Smooth muscle cell (in vitro differentiated cells): ENCODE measurements at regions not wholly inside any gene's neighbourhood (a gene's known extent, or its start where the extent isn't known, plus 50 kb on each side); places are given as distances from the start of the nearest gene placed in this dataset.

ENCODE experiments used
- DNase-seq: peaks from one replicate; lab custom pipeline; 2025; ENCODE audit not compliant: unreplicated experiment; lab: John Stamatoyannopoulos, UW
- H2AFZ ChIP-seq: fragments of 200-600 bp; sonication (generic); 2 replicates; pipeline ENCODE4 v1.6.0; 2016; ENCODE audit warnings: antibody characterized with exemption, low read depth, mild to moderate bottlenecking
- H3F3A ChIP-seq: fragments of 200-600 bp; sonication (generic); 2 replicates; pipeline ENCODE4 v1.6.0; 2017; ENCODE audit warnings: antibody characterized with exemption, low read depth
- H3K27ac ChIP-seq: fragments of 200-600 bp; sonication (generic); 2 replicates; pipeline ENCODE4 v1.5.1; 2016; ENCODE audit warnings: low read depth, mild to moderate bottlenecking
- H3K27me3 ChIP-seq: fragments of 200-600 bp; sonication (generic); 2 replicates; pipeline ENCODE4 v1.6.1; 2016; ENCODE audit warnings: low read depth, mild to moderate bottlenecking
- H3K36me3 ChIP-seq: fragments of 200-600 bp; sonication (generic); 2 replicates; pipeline ENCODE4 v1.5.1; 2016; ENCODE audit warnings: low read depth
- H3K4me1 ChIP-seq: fragments of 200-600 bp; sonication (generic); 2 replicates; pipeline ENCODE4 v1.5.1; 2016; ENCODE audit warnings: low read depth
- H3K4me2 ChIP-seq: fragments of 200-600 bp; sonication (generic); 2 replicates; pipeline ENCODE4 v1.6.0; 2016; ENCODE audit warnings: mild to moderate bottlenecking
- H3K4me3 ChIP-seq: fragments of 200-600 bp; sonication (generic); 2 replicates; pipeline ENCODE4 v1.5.1; 2016; ENCODE audit warnings: mild to moderate bottlenecking
- H3K79me2 ChIP-seq: fragments of 200-600 bp; sonication (generic); 2 replicates; pipeline ENCODE4 v1.6.0; 2016; ENCODE audit warnings: low read depth, mild to moderate bottlenecking
- H3K9ac ChIP-seq: fragments of 200-600 bp; sonication (generic); 2 replicates; pipeline ENCODE4 v1.6.0; 2016; ENCODE audit warnings: low read depth
- H3K9me3 ChIP-seq: fragments of 200-600 bp; sonication (generic); replicated peaks from 2 replicates; pipeline ENCODE4 v1.5.1; 2016; ENCODE audit warnings: low read depth
- H4K20me1 ChIP-seq: fragments of 200-600 bp; sonication (generic); 2 replicates; pipeline ENCODE4 v1.6.0; 2016; ENCODE audit warnings: low read depth
- CTCF ChIP-seq: fragments of 200-600 bp; sonication (generic); IDR thresholded peaks from 2 replicates; pipeline ENCODE4 v1.5.1; 2017; ENCODE audit warnings: borderline replicate concordance, mild to moderate bottlenecking, antibody characterized with exemption; ENCODE audit not compliant: insufficient read depth, poor library complexity, severe bottlenecking
- WGBS: methylation state at CpG from one replicate; pipeline ENCODE4 v1.1.7; 2016; ENCODE audit warnings: low lambda C conversion rate; 5-methylcytosine and 5-hydroxymethylcytosine counted together

GRCh38 chrX:23570674-23571343, 96.5 kb upstream of the PRDX4 start:
- no peaks in the 10 kb centered on the region for H3K4me1 ChIP-seq
- H3K79me2 ChIP-seq: no peaks in the 10 kb centered on the region
- H3K9me3 ChIP-seq: no peaks in the 10 kb centered on the region
- WGBS: 95% methylated on average over 2 of the region's 2 CpGs
- no peak for TF ChIP-seq CTCF
- H3K36me3 ChIP-seq: no peaks in the 10 kb centered on the region
- H3K9ac ChIP-seq: no peak overlapping the region
- DNase-seq: no peak
- no peak overlapping the region for H3K27ac ChIP-seq
- H3F3A ChIP-seq: no peaks in the 10 kb centered on the region
- no peaks in the 10 kb centered on the region for H4K20me1 ChIP-seq
- no peak overlapping the region for H3K4me2 ChIP-seq
- no peak overlapping the region for H3K4me3 ChIP-seq
- H3K27me3 ChIP-seq: no peaks in the 10 kb centered on the region
- no peak overlapping the region for H2AFZ ChIP-seq

- Histone ChIP-seq H3K27me3 (no peaks in the 10 kb centered on the region), H3K36me3 (no peaks in the 10 kb centered on the region), H3F3A (no peaks in the 10 kb centered on the region), H3K9me3 (no peaks in the 10 kb centered on the region), H3K9ac (no peak overlapping the region), H4K20me1 (no peaks in the 10 kb centered on the region), H3K4me1 (no peaks in the 10 kb centered on the region), H3K79me2 (no peaks in the 10 kb centered on the region), H3K27ac (no peak overlapping the region), H3K4me3 (no peak overlapping the region), H2AFZ (no peak overlapping the region), H3K4me2 (no peak overlapping the region)
- no peak for DNase-seq
- no peak for TF ChIP-seq CTCF
Observed at GRCh38 chrX:23575281-23575680, 92.0 kb upstream of the PRDX4 start.

- H3K79me2 ChIP-seq: no peaks in the 10 kb centered on the region
- H3K9ac ChIP-seq: no peak overlapping the region
- H3K27ac ChIP-seq: no peak overlapping the region
- no peaks in the 10 kb centered on the region for H3K36me3 ChIP-seq
- H3K9me3 ChIP-seq: no peaks in the 10 kb centered on the region
- H3K27me3 ChIP-seq: no peaks in the 10 kb centered on the region
- no peak overlapping the region for H2AFZ ChIP-seq
- 79% methylated on average over 1 of the region's 1 CpG for WGBS
- H3K4me3 ChIP-seq: no peak overlapping the region
- H3F3A ChIP-seq: no peaks in the 10 kb centered on the region
- no peak for DNase-seq
- no peak for TF ChIP-seq CTCF
- H3K4me2 ChIP-seq: no peak overlapping the region
- H3K4me1 ChIP-seq: no peaks in the 10 kb centered on the region
- no peaks in the 10 kb centered on the region for H4K20me1 ChIP-seq
Observed at GRCh38 chrX:23578079-23578478, 89.2 kb upstream of the PRDX4 start.

- Histone ChIP-seq H2AFZ (no peak overlapping the region), H3K4me1 (no peaks in the 10 kb centered on the region), H3F3A (no peaks in the 10 kb centered on the region), H3K27ac (no peak overlapping the region), H3K36me3 (no peaks in the 10 kb centered on the region), H4K20me1 (no peaks in the 10 kb centered on the region), H3K4me3 (no peak overlapping the region), H3K9ac (no peak overlapping the region), H3K4me2 (no peak overlapping the region), H3K9me3 (no peaks in the 10 kb centered on the region), H3K27me3 (no peaks in the 10 kb centered on the region), H3K79me2 (no peaks in the 10 kb centered on the region)
- no peak for TF ChIP-seq CTCF
- no peak for DNase-seq
- 79% methylated on average over 4 of the region's 4 CpGs for WGBS
Observed at GRCh38 chrX:23589496-23589895, 77.8 kb upstream of the PRDX4 start.
